ENCODE measurements at regions not wholly inside any gene's neighbourhood (a gene's known extent, or its start where the extent isn't known, plus 50 kb on each side); places are given as distances from the start of the nearest gene placed in this dataset.

- DNase-seq (ENCODE audit: low spot score) = no peak
Observed at GRCh38 chr3:176554791-176555654, 642.3 kb downstream of the TBL1XR1 start.

GRCh38 chr3:176554264-176554663 lies 643.0 kb downstream of the TBL1XR1 start:
- no peak for DNase-seq (ENCODE audit: low spot score)

- DNase-seq (ENCODE audit: low spot score) = no peak
Observed at GRCh38 chr3:176526942-176527341, 670.3 kb downstream of the TBL1XR1 start.

- no peak for DNase-seq (ENCODE audit: low spot score)
Observed at GRCh38 chr3:176526225-176526624, 671.1 kb downstream of the TBL1XR1 start.

GRCh38 chr3:176523114-176523513 lies 674.2 kb downstream of the TBL1XR1 start:
- DNase-seq (ENCODE audit: low spot score) = no peak

GRCh38 chr3:176522436-176522835 lies 674.8 kb downstream of the TBL1XR1 start:
- no peak for DNase-seq (ENCODE audit: low spot score)

- peak; percentile 12 for DNase-seq (ENCODE audit: low spot score)
Observed at GRCh38 chr3:176521531-176522175, 675.6 kb downstream of the TBL1XR1 start.

GRCh38 chr3:176514297-176514696 lies 683.0 kb downstream of the TBL1XR1 start:
- peak; percentile 56 for DNase-seq (ENCODE audit: low spot score)

- no peak for DNase-seq (ENCODE audit: low spot score)
Observed at GRCh38 chr3:176513604-176514003, 683.7 kb downstream of the TBL1XR1 start.

GRCh38 chr3:176512037-176512436 lies 685.2 kb downstream of the TBL1XR1 start:
- no peak for DNase-seq (ENCODE audit: low spot score)

- no peak for DNase-seq (ENCODE audit: low spot score)
Observed at GRCh38 chr3:176510097-176510496, 687.2 kb downstream of the TBL1XR1 start.

- DNase-seq (ENCODE audit: low spot score) = peak; percentile 77
Observed at GRCh38 chr3:176505878-176506621, 691.2 kb downstream of the TBL1XR1 start.

GRCh38 chr3:176491084-176491483 lies 706.2 kb downstream of the TBL1XR1 start:
- no peak for DNase-seq (ENCODE audit: low spot score)

- no peak for DNase-seq (ENCODE audit: low spot score)
Observed at GRCh38 chr3:176490357-176490756, 706.9 kb downstream of the TBL1XR1 start.

- DNase-seq (ENCODE audit: low spot score) = no peak
Observed at GRCh38 chr3:176479248-176479647, 718.0 kb downstream of the TBL1XR1 start.

- no peak for DNase-seq (ENCODE audit: low spot score)
Observed at GRCh38 chr3:176469694-176470205, 727.5 kb downstream of the TBL1XR1 start.

- DNase-seq (ENCODE audit: low spot score) = no peak
Observed at GRCh38 chr3:176463610-176464009, 733.7 kb downstream of the TBL1XR1 start.

GRCh38 chr3:176447369-176447768 lies 749.9 kb downstream of the TBL1XR1 start:
- DNase-seq (ENCODE audit: low spot score) = no peak

GRCh38 chr3:176442326-176442725 lies 755.0 kb downstream of the TBL1XR1 start:
- DNase-seq (ENCODE audit: low spot score) = no peak

- no peak for DNase-seq (ENCODE audit: low spot score)
Observed at GRCh38 chr3:176439729-176440128, 757.6 kb downstream of the TBL1XR1 start.

GRCh38 chr3:176431991-176432390 lies 765.3 kb downstream of the TBL1XR1 start:
- no peak for DNase-seq (ENCODE audit: low spot score)

- no peak for DNase-seq (ENCODE audit: low spot score)
Observed at GRCh38 chr3:176431038-176431418, 766.3 kb downstream of the TBL1XR1 start.
